ENCODE measurements at regions not wholly inside any gene's neighbourhood (a gene's known extent, or its start where the extent isn't known, plus 50 kb on each side); places are given as distances from the start of the nearest gene placed in this dataset.
"Not testable (repeated sequence)": the region's sequence is repeated elsewhere in the genome, so short reads cannot be mapped to it uniquely, and the experiment has no call there.

DNA sequence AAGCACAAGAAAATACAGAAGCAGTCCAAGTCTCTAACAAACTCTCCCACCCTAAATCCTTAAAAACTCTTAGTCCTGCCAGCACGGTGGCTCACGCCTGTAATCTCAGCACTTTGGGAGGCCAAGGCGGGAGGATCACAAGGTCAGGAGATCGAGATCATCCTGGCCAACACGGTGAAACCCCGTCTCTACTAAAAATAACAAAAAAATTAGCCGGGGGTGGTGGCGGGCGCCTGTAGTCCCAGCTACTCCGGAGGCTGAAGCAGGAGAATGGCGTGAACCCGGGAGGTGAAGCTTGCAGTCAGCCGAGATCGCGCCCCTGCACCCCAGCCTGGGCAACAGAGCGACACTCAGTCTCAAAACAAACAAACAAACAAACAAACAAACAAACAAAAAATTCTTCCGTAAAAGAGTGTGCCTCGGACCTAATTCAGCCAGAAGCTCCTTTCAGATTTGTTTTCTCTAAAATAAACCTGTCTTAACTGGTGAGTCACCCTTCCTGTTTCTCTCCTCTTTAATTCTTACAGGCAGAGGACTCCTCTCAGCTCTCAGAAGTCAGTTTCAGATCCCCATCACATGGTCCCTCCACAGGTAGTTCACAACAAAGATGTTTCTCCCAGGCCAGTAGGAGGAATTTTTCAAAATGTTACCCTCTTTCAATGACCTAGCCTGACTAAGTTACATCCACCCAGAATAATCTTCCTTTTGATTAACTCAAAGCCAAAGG, 953.2 kb downstream of the STIM2 start:
- TF ChIP-seq POLR2AphosphoS5, CTCF, EP300 (IDR thresholded peaks at IDR 0.05): not testable (repeated sequence)
